ENCODE measurements at regions not wholly inside any gene's neighbourhood (a gene's known extent, or its start where the extent isn't known, plus 50 kb on each side); places are given as distances from the start of the nearest gene placed in this dataset.
"Not testable (repeated sequence)": the region's sequence is repeated elsewhere in the genome, so short reads cannot be mapped to it uniquely, and the experiment has no call there.

GRCh38 chr20:57093766-57094165 lies 172.7 kb downstream of the BMP7 start:
- no peak for DNase-seq (ENCODE audit: extremely low read depth in 1 of 11, low read depth in 9 of 11, low spot score in 4 of 11)

GRCh38 chr20:57094252-57094891 lies 172.1 kb downstream of the BMP7 start:
- peak in 6 of 11 donors; percentile 38 to 75 (median 66) for DNase-seq (ENCODE audit: extremely low read depth in 1 of 11, low read depth in 9 of 11, low spot score in 4 of 11)

- no peak for DNase-seq (ENCODE audit: extremely low read depth in 1 of 11, low read depth in 9 of 11, low spot score in 4 of 11)
These were observed 171.4 kb downstream of the BMP7 start for GRCh38 chr20:57094991-57095390.

- no peak for DNase-seq (ENCODE audit: extremely low read depth in 1 of 11, low read depth in 9 of 11, low spot score in 4 of 11)
These were observed 171.0 kb downstream of the BMP7 start for GRCh38 chr20:57095426-57095825.

GRCh38 chr20:57097245-57097915 lies 169.1 kb downstream of the BMP7 start:
- no peak for DNase-seq (ENCODE audit: extremely low read depth in 1 of 11, low read depth in 9 of 11, low spot score in 4 of 11)

- no peak for DNase-seq (ENCODE audit: extremely low read depth in 1 of 11, low read depth in 9 of 11, low spot score in 4 of 11)
These were observed 164.3 kb downstream of the BMP7 start for GRCh38 chr20:57102160-57102559.

- no peak for DNase-seq (ENCODE audit: extremely low read depth in 1 of 11, low read depth in 9 of 11, low spot score in 4 of 11)
These were observed 163.9 kb downstream of the BMP7 start for GRCh38 chr20:57102566-57102965.

GRCh38 chr20:57103146-57103800 lies 163.2 kb downstream of the BMP7 start:
- DNase-seq (ENCODE audit: extremely low read depth in 1 of 11, low read depth in 9 of 11, low spot score in 4 of 11): no peak

GRCh38 chr20:57104113-57104512 lies 162.3 kb downstream of the BMP7 start:
- DNase-seq (ENCODE audit: extremely low read depth in 1 of 11, low read depth in 9 of 11, low spot score in 4 of 11): no peak

- DNase-seq (ENCODE audit: extremely low read depth in 1 of 11, low read depth in 9 of 11, low spot score in 4 of 11): no peak
These were observed 161.7 kb downstream of the BMP7 start for GRCh38 chr20:57104651-57105204.

- no peak for DNase-seq (ENCODE audit: extremely low read depth in 1 of 11, low read depth in 9 of 11, low spot score in 4 of 11)
These were observed 160.3 kb downstream of the BMP7 start for GRCh38 chr20:57106030-57106682.

- DNase-seq (ENCODE audit: extremely low read depth in 1 of 11, low read depth in 9 of 11, low spot score in 4 of 11): no peak
These were observed 159.7 kb downstream of the BMP7 start for GRCh38 chr20:57106692-57107091.

- DNase-seq (ENCODE audit: extremely low read depth in 1 of 11, low read depth in 9 of 11, low spot score in 4 of 11): no peak
These were observed 159.2 kb downstream of the BMP7 start for GRCh38 chr20:57107208-57107607.

- no peak for DNase-seq (ENCODE audit: extremely low read depth in 1 of 11, low read depth in 9 of 11, low spot score in 4 of 11)
These were observed 158.2 kb downstream of the BMP7 start for GRCh38 chr20:57108218-57108617.

GRCh38 chr20:57108742-57109570 lies 157.5 kb downstream of the BMP7 start:
- no peak for DNase-seq (ENCODE audit: extremely low read depth in 1 of 11, low read depth in 9 of 11, low spot score in 4 of 11)

GRCh38 chr20:57109571-57109953 lies 156.9 kb downstream of the BMP7 start:
- no peak for DNase-seq (ENCODE audit: extremely low read depth in 1 of 11, low read depth in 9 of 11, low spot score in 4 of 11)

- DNase-seq (ENCODE audit: extremely low read depth in 1 of 11, low read depth in 9 of 11, low spot score in 4 of 11): not testable (repeated sequence)
These were observed 156.1 kb downstream of the BMP7 start for GRCh38 chr20:57110121-57111027.

GRCh38 chr20:57111028-57111373 lies 155.4 kb downstream of the BMP7 start:
- no peak for DNase-seq (ENCODE audit: extremely low read depth in 1 of 11, low read depth in 9 of 11, low spot score in 4 of 11)

Measured in renal cortex interstitium (tissue), 11 donors.